Sigmoid colon (tissue), 6 donors: ENCODE measurements at regions not wholly inside any gene's neighbourhood (a gene's known extent, or its start where the extent isn't known, plus 50 kb on each side); places are given as distances from the start of the nearest gene placed in this dataset.

Source experiments
- DNase-seq: peaks from one replicate; pipeline ENCODE4 v3.0.0-alpha.2; 2019
- H3K27ac ChIP-seq, 4 donors: fragments of 200-600 bp; sonication (generic); one replicate each; pipeline ENCODE4 v1.5.1; 2016 to 2019; ENCODE audit warnings: mild to moderate bottlenecking in 1 of 4
- H3K27me3 ChIP-seq, 3 donors: fragments of 200-600 bp; sonication (generic); one replicate each; pipeline ENCODE4 v1.5.1; 2019; ENCODE audit warnings: mild to moderate bottlenecking in 1 of 3
- H3K36me3 ChIP-seq, 4 donors: fragments of 200-600 bp; sonication (generic); one replicate each; pipeline ENCODE4 v1.5.1; 2016 to 2019
- H3K4me1 ChIP-seq, 4 donors: fragments of 200-600 bp; sonication (generic); one replicate each; pipeline ENCODE4 v1.5.1; 2017 to 2019
- H3K4me3 ChIP-seq, 4 donors: fragments of 200-600 bp; sonication (generic); one replicate each; pipeline ENCODE4 v1.5.1; 2017 to 2019; ENCODE audit warnings: mild to moderate bottlenecking in 2 of 4, moderate library complexity in 1 of 4
- H3K9me3 ChIP-seq, 4 donors: fragments of 200-600 bp in 3 of 4; sonication (generic) in 3 of 4; one replicate each; pipeline versions ENCODE4 v1.5.1 to v1.6.1; 2013 to 2019
- CTCF ChIP-seq, 4 experiments: fragments of 450-650 bp in 3 of 4; fragments of 200-600 bp in 1 of 4; IDR thresholded peaks; one replicate each; pipeline ENCODE4 v1.5.1; 2016 to 2019; ENCODE audit warnings: antibody characterized with exemption in 4 of 4, mild to moderate bottlenecking in 3 of 4, moderate library complexity in 2 of 4
- EP300 ChIP-seq, 4 donors: sonication (generic); formaldehyde crosslinking; IDR thresholded peaks; one replicate each; pipeline ENCODE4 v1.6.1; 2017; ENCODE audit warnings: antibody characterized with exemption in 4 of 4
- POLR2A ChIP-seq, 2 donors: fragments of 450-650 bp; IDR thresholded peaks; one replicate each; pipeline ENCODE4 v1.6.1; 2016; ENCODE audit warnings: antibody characterized with exemption in 2 of 2, mild to moderate bottlenecking in 2 of 2, moderate library complexity in 2 of 2
- POLR2AphosphoS5 ChIP-seq, 4 donors: sonication (generic); formaldehyde crosslinking; IDR thresholded peaks; one replicate each; pipeline ENCODE4 v1.6.1; 2017; ENCODE audit warnings: antibody characterized with exemption in 4 of 4
- WGBS, 2 donors: extraction: QIAGEN DNeasy Blood & Tissue Kit; methylation state at CpG; one replicate each; pipeline ENCODE4 v1.1.7; 2013; 5-methylcytosine and 5-hydroxymethylcytosine counted together
- intact Hi-C: fragments of 100-400 bp; cut with DNase I; formaldehyde crosslinking; loops from one replicate; pipeline ENCODE4 v1.15.1; 2023
- donor health status: healthy with polysubstance abuse.
- donor health status: healthy.

GRCh38 chr14:96931751-96932150 lies 134.6 kb downstream of the VRK1 start:
- Histone ChIP-seq H3K27me3 (no peaks in the 10 kb centered on the region), H3K4me3 (no peak overlapping the region), H3K4me1 (no peaks in the 10 kb centered on the region), H3K9me3 (no peaks in the 10 kb centered on the region), H3K27ac (no peak overlapping the region), H3K36me3 (no peaks in the 10 kb centered on the region)
- WGBS, 2 donors, result 96 to 98% methylated on average over 17 of the region's 17 CpGs
- intact Hi-C loops, result no loop called here
- DNase-seq, result no peak
- TF ChIP-seq EP300 (IDR thresholded peaks at IDR 0.05) (no peak), POLR2A (IDR thresholded peaks at IDR 0.05) (no peak), POLR2AphosphoS5 (IDR thresholded peaks at IDR 0.05) (no peak), CTCF (IDR thresholded peaks at IDR 0.05) (no peak)

GRCh38 chr14:96934638-96935330 lies 137.6 kb downstream of the VRK1 start:
- H3K27ac ChIP-seq, result no peak overlapping the region
- 71 to 78% methylated on average over 13 of the region's 13 CpGs for WGBS, 2 donors
- TF ChIP-seq EP300 (IDR thresholded peaks at IDR 0.05), result no peak
- TF ChIP-seq POLR2AphosphoS5 (IDR thresholded peaks at IDR 0.05), result no peak
- TF ChIP-seq POLR2A (IDR thresholded peaks at IDR 0.05), result no peak
- no peak for TF ChIP-seq CTCF (IDR thresholded peaks at IDR 0.05)
- H3K36me3 ChIP-seq, result no peaks in the 10 kb centered on the region
- intact Hi-C loops, result no loop called here
- no peaks in the 10 kb centered on the region for H3K27me3 ChIP-seq
- no peak for DNase-seq
- H3K4me3 ChIP-seq, result no peak overlapping the region
- H3K4me1 ChIP-seq, result no peaks in the 10 kb centered on the region
- H3K9me3 ChIP-seq, result no peaks in the 10 kb centered on the region

- 62 to 78% methylated on average over 7 of the region's 7 CpGs for WGBS, 2 donors
- intact Hi-C loops, result no loop called here
- no peak for TF ChIP-seq CTCF (IDR thresholded peaks at IDR 0.05)
- TF ChIP-seq EP300 (IDR thresholded peaks at IDR 0.05), result no peak
- no peak for TF ChIP-seq POLR2AphosphoS5 (IDR thresholded peaks at IDR 0.05)
- no peak for TF ChIP-seq POLR2A (IDR thresholded peaks at IDR 0.05)
- DNase-seq, result no peak
- no peaks in the 10 kb centered on the region for H3K4me1 ChIP-seq
- H3K9me3 ChIP-seq, result no peaks in the 10 kb centered on the region
- H3K4me3 ChIP-seq, result no peak overlapping the region
- H3K36me3 ChIP-seq, result no peaks in the 10 kb centered on the region
- no peaks in the 10 kb centered on the region for H3K27me3 ChIP-seq
- H3K27ac ChIP-seq, result no peak overlapping the region
Observed at GRCh38 chr14:96938946-96939345, 141.8 kb downstream of the VRK1 start.

- TF ChIP-seq EP300 (IDR thresholded peaks at IDR 0.05) (no peak), CTCF (IDR thresholded peaks at IDR 0.05) (no peak), POLR2A (IDR thresholded peaks at IDR 0.05) (no peak), POLR2AphosphoS5 (IDR thresholded peaks at IDR 0.05) (no peak)
- no peaks in the 10 kb centered on the region for H3K4me1 ChIP-seq
Observed at GRCh38 chr14:96940009-96940408, 142.8 kb downstream of the VRK1 start.

GRCh38 chr14:96944297-96944696 lies 147.1 kb downstream of the VRK1 start:
- Histone ChIP-seq H3K4me1 (no peaks in the 10 kb centered on the region), H3K27me3 (no peaks in the 10 kb centered on the region), H3K9me3 (no peaks in the 10 kb centered on the region), H3K36me3 (no peaks in the 10 kb centered on the region), H3K27ac (no peak overlapping the region), H3K4me3 (no peak overlapping the region)
- TF ChIP-seq POLR2A (IDR thresholded peaks at IDR 0.05) (no peak), EP300 (IDR thresholded peaks at IDR 0.05) (no peak), CTCF (IDR thresholded peaks at IDR 0.05) (no peak), POLR2AphosphoS5 (IDR thresholded peaks at IDR 0.05) (no peak)
- WGBS, 2 donors, result 69 to 79% methylated on average over 6 of the region's 6 CpGs
- no peak for DNase-seq
- intact Hi-C loops, result no loop called here

More at GRCh38 chr14:96940009-96940408, 142.8 kb downstream of the VRK1 start:
- Histone ChIP-seq H3K36me3 (no peaks in the 10 kb centered on the region), H3K4me3 (no peak overlapping the region), H3K9me3 (no peaks in the 10 kb centered on the region), H3K27me3 (no peaks in the 10 kb centered on the region), H3K27ac (no peak overlapping the region)
- no peak for DNase-seq
- WGBS, 2 donors, result 33 to 41% methylated on average over 3 of the region's 3 CpGs
- intact Hi-C loops, result no loop called here
